CD4-positive, alpha-beta T cell treated with Interferon alpha-2 for 1 hour (primary cell): ENCODE measurements at regions not wholly inside any gene's neighbourhood (a gene's known extent, or its start where the extent isn't known, plus 50 kb on each side); places are given as distances from the start of the nearest gene placed in this dataset.

ENCODE experiments used
- DNase-seq, 2 donors: peaks; one replicate each; pipeline ENCODE4 v3.0.0-alpha.2; 2020 to 2022

- no peak for DNase-seq
Measured at GRCh38 chr13:60286707-60287106, 110.3 kb upstream of the TDRD3 start.

- no peak for DNase-seq
Measured at GRCh38 chr13:60288569-60288968, 108.5 kb upstream of the TDRD3 start.

GRCh38 chr13:60303166-60303565 lies 93.9 kb upstream of the TDRD3 start:
- no peak for DNase-seq

GRCh38 chr13:60311527-60311926 lies 85.5 kb upstream of the TDRD3 start:
- DNase-seq, result no peak

- no peak for DNase-seq
Measured at GRCh38 chr13:60312851-60313505, 84.0 kb upstream of the TDRD3 start.

GRCh38 chr13:60318186-60318585 lies 78.8 kb upstream of the TDRD3 start:
- DNase-seq, result no peak

GRCh38 chr13:60324131-60324530 lies 72.9 kb upstream of the TDRD3 start:
- DNase-seq, result no peak

GRCh38 chr13:60326273-60326672 lies 70.7 kb upstream of the TDRD3 start:
- DNase-seq, result no peak

GRCh38 chr13:60327511-60327910 lies 69.5 kb upstream of the TDRD3 start:
- no peak for DNase-seq

GRCh38 chr13:60328073-60328472 lies 68.9 kb upstream of the TDRD3 start:
- DNase-seq, result no peak

GRCh38 chr13:60329221-60329923 lies 67.6 kb upstream of the TDRD3 start:
- peak in 1 of 2 donors; percentile 5 for DNase-seq

GRCh38 chr13:60331249-60332012 lies 65.6 kb upstream of the TDRD3 start:
- no peak for DNase-seq

GRCh38 chr13:60332682-60333081 lies 64.3 kb upstream of the TDRD3 start:
- DNase-seq, result no peak

GRCh38 chr13:60334310-60334709 lies 62.7 kb upstream of the TDRD3 start:
- no peak for DNase-seq

- DNase-seq, result no peak
Measured at GRCh38 chr13:60335531-60335930, 61.5 kb upstream of the TDRD3 start.

GRCh38 chr13:60338754-60339153 lies 58.3 kb upstream of the TDRD3 start:
- no peak for DNase-seq

GRCh38 chr13:60343978-60344377 lies 53.0 kb upstream of the TDRD3 start:
- no peak for DNase-seq

GRCh38 chr13:60347174-60347573 lies 49.8 kb upstream of the TDRD3 start:
- DNase-seq, result no peak
